ENCODE measurements at regions not wholly inside any gene's neighbourhood (a gene's known extent, or its start where the extent isn't known, plus 50 kb on each side); places are given as distances from the start of the nearest gene placed in this dataset.

GRCh38 chr11:45440111-45440510, 154.0 kb upstream of the SYT13 start:
- TF ChIP-seq CTCF (IDR thresholded peaks at IDR 0.05; ENCODE audit: extremely low read depth in 1 of 2, insufficient read depth in 1 of 2, low read depth in 1 of 2, low read length in 2 of 2) (no peak), POLR2A (IDR thresholded peaks at IDR 0.05; ENCODE audit: low read depth, low read length) (no peak), POLR2AphosphoS5 (IDR thresholded peaks at IDR 0.05; ENCODE audit: insufficient read depth, low read depth, low read length) (no peak), JUN (IDR thresholded peaks at IDR 0.05; ENCODE audit: borderline replicate concordance, insufficient read depth, insufficient read length, low read depth) (no peak), EZH2 (IDR thresholded peaks at IDR 0.05; ENCODE audit: borderline replicate concordance, low read depth, low read length, severe bottlenecking) (no peak), MYC (IDR thresholded peaks at IDR 0.05; ENCODE audit: low read depth, low read length) (no peak), GATA2 (IDR thresholded peaks at IDR 0.05; ENCODE audit: insufficient read depth, insufficient read length, low read depth, low read length) (no peak)
- TF ChIP-seq, protein P1, sequence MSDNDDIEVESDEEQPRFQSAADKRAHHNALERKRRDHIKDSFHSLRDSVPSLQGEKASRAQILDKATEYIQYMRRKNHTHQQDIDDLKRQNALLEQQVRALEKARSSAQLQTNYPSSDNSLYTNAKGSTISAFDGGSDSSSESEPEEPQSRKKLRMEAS (IDR thresholded peaks at IDR 0.05; ENCODE audit: insufficient read depth, insufficient read length) = no peak

Data from endothelial cell of umbilical vein (primary cell).